HEK293 (cell line): ENCODE measurements at regions not wholly inside any gene's neighbourhood (a gene's known extent, or its start where the extent isn't known, plus 50 kb on each side); places are given as distances from the start of the nearest gene placed in this dataset.
"Not testable (repeated sequence)": the region's sequence is repeated elsewhere in the genome, so short reads cannot be mapped to it uniquely, and the experiment has no call there.

Experiments used
- TF ChIP-seq, protein P1 (sequence below): fragments of 450-650 bp; formaldehyde crosslinking; IDR thresholded peaks from 2 replicates; pipeline ENCODE4 v1.5.1; 2016; ENCODE audit warnings: missing biosample characterization, missing genetic modification characterization
- TF ChIP-seq, protein P2 (sequence below): fragments of 450-650 bp; formaldehyde crosslinking; IDR thresholded peaks from 2 replicates; pipeline ENCODE4 v1.5.1; 2016; ENCODE audit warnings: missing biosample characterization, missing genetic modification characterization
- TF ChIP-seq, protein P3 (sequence below): fragments of 450-650 bp; formaldehyde crosslinking; IDR thresholded peaks from 2 replicates; pipeline ENCODE4 v1.5.1; 2016; ENCODE audit warnings: missing biosample characterization, missing genetic modification characterization

DNA sequence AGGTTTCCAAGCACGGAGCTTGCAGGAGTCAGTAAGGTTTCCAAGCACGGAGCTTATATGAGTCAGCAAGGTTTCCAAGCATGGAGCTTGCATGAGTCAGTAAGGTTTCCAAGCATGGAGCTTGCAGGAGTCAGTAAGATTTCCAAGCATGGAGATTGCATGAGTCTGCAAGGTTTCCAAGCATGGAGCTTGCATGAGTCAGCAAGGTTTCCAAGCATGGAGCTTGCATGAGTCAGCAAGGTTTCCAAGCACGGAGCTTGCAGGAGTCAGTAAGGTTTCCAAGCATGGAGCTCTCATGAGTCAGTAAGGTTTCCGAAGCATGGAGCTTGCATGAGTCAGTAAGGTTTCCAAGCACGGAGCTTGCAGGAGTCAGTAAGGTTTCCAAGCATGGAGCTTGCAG lies 153.7 kb upstream of the TMEM132C start:
- TF ChIP-seq, protein P1, sequence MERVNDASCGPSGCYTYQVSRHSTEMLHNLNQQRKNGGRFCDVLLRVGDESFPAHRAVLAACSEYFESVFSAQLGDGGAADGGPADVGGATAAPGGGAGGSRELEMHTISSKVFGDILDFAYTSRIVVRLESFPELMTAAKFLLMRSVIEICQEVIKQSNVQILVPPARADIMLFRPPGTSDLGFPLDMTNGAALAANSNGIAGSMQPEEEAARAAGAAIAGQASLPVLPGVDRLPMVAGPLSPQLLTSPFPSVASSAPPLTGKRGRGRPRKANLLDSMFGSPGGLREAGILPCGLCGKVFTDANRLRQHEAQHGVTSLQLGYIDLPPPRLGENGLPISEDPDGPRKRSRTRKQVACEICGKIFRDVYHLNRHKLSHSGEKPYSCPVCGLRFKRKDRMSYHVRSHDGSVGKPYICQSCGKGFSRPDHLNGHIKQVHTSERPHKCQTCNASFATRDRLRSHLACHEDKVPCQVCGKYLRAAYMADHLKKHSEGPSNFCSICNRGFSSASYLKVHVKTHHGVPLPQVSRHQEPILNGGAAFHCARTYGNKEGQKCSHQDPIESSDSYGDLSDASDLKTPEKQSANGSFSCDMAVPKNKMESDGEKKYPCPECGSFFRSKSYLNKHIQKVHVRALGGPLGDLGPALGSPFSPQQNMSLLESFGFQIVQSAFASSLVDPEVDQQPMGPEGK, result not testable (repeated sequence)
- TF ChIP-seq, protein P2, sequence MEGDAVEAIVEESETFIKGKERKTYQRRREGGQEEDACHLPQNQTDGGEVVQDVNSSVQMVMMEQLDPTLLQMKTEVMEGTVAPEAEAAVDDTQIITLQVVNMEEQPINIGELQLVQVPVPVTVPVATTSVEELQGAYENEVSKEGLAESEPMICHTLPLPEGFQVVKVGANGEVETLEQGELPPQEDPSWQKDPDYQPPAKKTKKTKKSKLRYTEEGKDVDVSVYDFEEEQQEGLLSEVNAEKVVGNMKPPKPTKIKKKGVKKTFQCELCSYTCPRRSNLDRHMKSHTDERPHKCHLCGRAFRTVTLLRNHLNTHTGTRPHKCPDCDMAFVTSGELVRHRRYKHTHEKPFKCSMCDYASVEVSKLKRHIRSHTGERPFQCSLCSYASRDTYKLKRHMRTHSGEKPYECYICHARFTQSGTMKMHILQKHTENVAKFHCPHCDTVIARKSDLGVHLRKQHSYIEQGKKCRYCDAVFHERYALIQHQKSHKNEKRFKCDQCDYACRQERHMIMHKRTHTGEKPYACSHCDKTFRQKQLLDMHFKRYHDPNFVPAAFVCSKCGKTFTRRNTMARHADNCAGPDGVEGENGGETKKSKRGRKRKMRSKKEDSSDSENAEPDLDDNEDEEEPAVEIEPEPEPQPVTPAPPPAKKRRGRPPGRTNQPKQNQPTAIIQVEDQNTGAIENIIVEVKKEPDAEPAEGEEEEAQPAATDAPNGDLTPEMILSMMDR (tag by site-specific recombination), result not testable (repeated sequence)
- TF ChIP-seq, protein P3, sequence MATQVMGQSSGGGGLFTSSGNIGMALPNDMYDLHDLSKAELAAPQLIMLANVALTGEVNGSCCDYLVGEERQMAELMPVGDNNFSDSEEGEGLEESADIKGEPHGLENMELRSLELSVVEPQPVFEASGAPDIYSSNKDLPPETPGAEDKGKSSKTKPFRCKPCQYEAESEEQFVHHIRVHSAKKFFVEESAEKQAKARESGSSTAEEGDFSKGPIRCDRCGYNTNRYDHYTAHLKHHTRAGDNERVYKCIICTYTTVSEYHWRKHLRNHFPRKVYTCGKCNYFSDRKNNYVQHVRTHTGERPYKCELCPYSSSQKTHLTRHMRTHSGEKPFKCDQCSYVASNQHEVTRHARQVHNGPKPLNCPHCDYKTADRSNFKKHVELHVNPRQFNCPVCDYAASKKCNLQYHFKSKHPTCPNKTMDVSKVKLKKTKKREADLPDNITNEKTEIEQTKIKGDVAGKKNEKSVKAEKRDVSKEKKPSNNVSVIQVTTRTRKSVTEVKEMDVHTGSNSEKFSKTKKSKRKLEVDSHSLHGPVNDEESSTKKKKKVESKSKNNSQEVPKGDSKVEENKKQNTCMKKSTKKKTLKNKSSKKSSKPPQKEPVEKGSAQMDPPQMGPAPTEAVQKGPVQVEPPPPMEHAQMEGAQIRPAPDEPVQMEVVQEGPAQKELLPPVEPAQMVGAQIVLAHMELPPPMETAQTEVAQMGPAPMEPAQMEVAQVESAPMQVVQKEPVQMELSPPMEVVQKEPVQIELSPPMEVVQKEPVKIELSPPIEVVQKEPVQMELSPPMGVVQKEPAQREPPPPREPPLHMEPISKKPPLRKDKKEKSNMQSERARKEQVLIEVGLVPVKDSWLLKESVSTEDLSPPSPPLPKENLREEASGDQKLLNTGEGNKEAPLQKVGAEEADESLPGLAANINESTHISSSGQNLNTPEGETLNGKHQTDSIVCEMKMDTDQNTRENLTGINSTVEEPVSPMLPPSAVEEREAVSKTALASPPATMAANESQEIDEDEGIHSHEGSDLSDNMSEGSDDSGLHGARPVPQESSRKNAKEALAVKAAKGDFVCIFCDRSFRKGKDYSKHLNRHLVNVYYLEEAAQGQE, result not testable (repeated sequence)
